NCI-H1417 (cell line): ENCODE measurements at regions not wholly inside any gene's neighbourhood (a gene's known extent, or its start where the extent isn't known, plus 50 kb on each side); places are given as distances from the start of the nearest gene placed in this dataset.
"Not testable (repeated sequence)": the region's sequence is repeated elsewhere in the genome, so short reads cannot be mapped to it uniquely, and the experiment has no call there.

Experiments
- DNase-seq, 3 experiments: peaks; one replicate each; lab custom pipeline; 2025; lab: John Stamatoyannopoulos, UW

GRCh38 chr13:74248477-74248876 lies 114.3 kb upstream of the KLF12 start:
- no peak for DNase-seq

- DNase-seq, result no peak
Observed at GRCh38 chr13:74246487-74246886, 112.3 kb upstream of the KLF12 start.

GRCh38 chr13:74243637-74244526 lies 109.7 kb upstream of the KLF12 start:
- no peak for DNase-seq

GRCh38 chr13:74241343-74241742 lies 107.1 kb upstream of the KLF12 start:
- DNase-seq, result not testable (repeated sequence)

GRCh38 chr13:74230984-74231501 lies 96.8 kb upstream of the KLF12 start:
- DNase-seq, result no peak

- DNase-seq, result no peak
Observed at GRCh38 chr13:74229242-74229641, 95.0 kb upstream of the KLF12 start.

GRCh38 chr13:74227476-74228158 lies 93.4 kb upstream of the KLF12 start:
- no peak for DNase-seq

- DNase-seq, result no peak
Observed at GRCh38 chr13:74226791-74227475, 92.7 kb upstream of the KLF12 start.

- DNase-seq, result no peak
Observed at GRCh38 chr13:74221752-74222151, 87.5 kb upstream of the KLF12 start.

GRCh38 chr13:74219566-74219965 lies 85.4 kb upstream of the KLF12 start:
- DNase-seq, result no peak

- no peak for DNase-seq
Observed at GRCh38 chr13:74218291-74218690, 84.1 kb upstream of the KLF12 start.

GRCh38 chr13:74217811-74218210 lies 83.6 kb upstream of the KLF12 start:
- DNase-seq, result no peak

- DNase-seq, result no peak
Observed at GRCh38 chr13:74215420-74215819, 81.2 kb upstream of the KLF12 start.

- no peak for DNase-seq
Observed at GRCh38 chr13:74214321-74214720, 80.1 kb upstream of the KLF12 start.

GRCh38 chr13:74210693-74211393 lies 76.6 kb upstream of the KLF12 start:
- DNase-seq, result peak; percentile 37 to 98 (median 79)

GRCh38 chr13:74206855-74207254 lies 72.7 kb upstream of the KLF12 start:
- no peak for DNase-seq

GRCh38 chr13:74206061-74206561 lies 71.9 kb upstream of the KLF12 start:
- DNase-seq, result no peak

GRCh38 chr13:74205313-74205690 lies 71.1 kb upstream of the KLF12 start:
- DNase-seq, result no peak

- DNase-seq, result no peak
Observed at GRCh38 chr13:74204602-74205312, 70.6 kb upstream of the KLF12 start.

- DNase-seq, result no peak
Observed at GRCh38 chr13:74203576-74203975, 69.4 kb upstream of the KLF12 start.
